ENCODE measurements at regions not wholly inside any gene's neighbourhood (a gene's known extent, or its start where the extent isn't known, plus 50 kb on each side); places are given as distances from the start of the nearest gene placed in this dataset.
"Not testable (repeated sequence)": the region's sequence is repeated elsewhere in the genome, so short reads cannot be mapped to it uniquely, and the experiment has no call there.

DNA sequence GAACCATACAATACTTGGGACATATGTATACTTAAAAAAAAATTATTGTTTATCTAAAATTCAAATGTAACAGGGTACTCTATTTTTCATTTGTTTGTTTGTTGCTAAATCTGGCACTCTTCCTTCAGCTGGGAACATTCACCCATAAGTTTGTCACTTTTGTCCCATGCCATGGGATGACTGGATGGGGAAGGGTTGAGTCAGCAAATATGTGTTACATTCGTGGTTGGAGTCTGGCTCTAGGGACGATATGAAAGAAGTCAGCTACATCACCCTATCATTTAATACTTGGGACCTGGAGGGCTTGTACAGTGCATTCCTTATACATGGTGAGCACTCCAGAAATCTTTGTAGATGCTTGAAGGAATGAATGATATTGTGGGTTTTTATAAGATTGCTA, 131.3 kb downstream of the IPO8 start:
- intact Hi-C loops (cut with DNase I; ENCODE audit: low total_unique reads): no loop called here
- DNase-seq: no peak
- no peaks in the 10 kb centered on the region for H3K4me1 ChIP-seq

GRCh38 chr12:30548203-30548602, 147.5 kb downstream of the IPO8 start:
- intact Hi-C loops (cut with DNase I; ENCODE audit: low total_unique reads): no loop called here
- peaks cover 0 to 7% (median 0%) of the 10 kb centered on the region in 3 donors for H3K9me3 ChIP-seq
- no peak for DNase-seq
- H3K4me3 ChIP-seq: no peak overlapping the region
- no peaks in the 10 kb centered on the region for H3K27me3 ChIP-seq
- H3K27ac ChIP-seq: no peak overlapping the region
- H3K4me1 ChIP-seq: no peaks in the 10 kb centered on the region
- H3K36me3 ChIP-seq: no peaks in the 10 kb centered on the region
- no peak for TF ChIP-seq CTCF (IDR thresholded peaks at IDR 0.05)

More for the DNA sequence above, 131.3 kb downstream of the IPO8 start:
- no peak overlapping the region for H3K4me3 ChIP-seq
- TF ChIP-seq CTCF (IDR thresholded peaks at IDR 0.05): no peak
- no peak overlapping the region for H3K27ac ChIP-seq
- H3K27me3 ChIP-seq: no peaks in the 10 kb centered on the region
- H3K9me3 ChIP-seq: peaks cover 0 to 6% (median 0%) of the 10 kb centered on the region in 3 donors
- no peaks in the 10 kb centered on the region for H3K36me3 ChIP-seq

GRCh38 chr12:30546121-30546520, 149.5 kb downstream of the IPO8 start:
- peaks cover 0 to 7% (median 0%) of the 10 kb centered on the region in 3 donors for H3K9me3 ChIP-seq
- no peaks in the 10 kb centered on the region for H3K27me3 ChIP-seq
- intact Hi-C loops (cut with DNase I; ENCODE audit: low total_unique reads): no loop called here
- H3K4me1 ChIP-seq: no peaks in the 10 kb centered on the region
- no peak for DNase-seq
- H3K36me3 ChIP-seq: no peaks in the 10 kb centered on the region
- no peak for TF ChIP-seq CTCF (IDR thresholded peaks at IDR 0.05)
- H3K4me3 ChIP-seq: no peak overlapping the region
- H3K27ac ChIP-seq: no peak overlapping the region

DNA sequence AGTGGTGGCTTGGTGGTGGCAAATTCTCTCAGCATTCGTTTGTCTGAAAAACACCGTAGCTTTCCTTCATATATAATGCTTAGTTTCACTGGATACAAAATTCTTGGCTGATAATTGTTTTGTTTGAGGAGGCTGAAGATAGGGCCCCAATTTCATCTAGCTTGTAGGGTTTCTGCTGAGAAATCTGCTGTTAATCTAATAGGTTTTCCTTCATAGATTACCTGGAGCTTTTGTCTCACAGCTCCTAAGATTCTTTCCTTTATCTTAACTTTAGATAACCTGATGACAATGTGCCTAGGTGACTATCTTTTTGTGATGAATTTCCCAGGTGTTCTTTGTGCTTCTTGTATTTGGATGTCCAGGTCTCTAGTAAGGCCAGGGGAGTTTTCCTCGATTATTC, 151.0 kb downstream of the IPO8 start:
- H3K4me3 ChIP-seq; H3K27me3 ChIP-seq; H3K4me1 ChIP-seq; H3K27ac ChIP-seq; H3K9me3 ChIP-seq; intact Hi-C loops (cut with DNase I; ENCODE audit: low total_unique reads); DNase-seq; H3K36me3 ChIP-seq: not testable (repeated sequence)

DNA sequence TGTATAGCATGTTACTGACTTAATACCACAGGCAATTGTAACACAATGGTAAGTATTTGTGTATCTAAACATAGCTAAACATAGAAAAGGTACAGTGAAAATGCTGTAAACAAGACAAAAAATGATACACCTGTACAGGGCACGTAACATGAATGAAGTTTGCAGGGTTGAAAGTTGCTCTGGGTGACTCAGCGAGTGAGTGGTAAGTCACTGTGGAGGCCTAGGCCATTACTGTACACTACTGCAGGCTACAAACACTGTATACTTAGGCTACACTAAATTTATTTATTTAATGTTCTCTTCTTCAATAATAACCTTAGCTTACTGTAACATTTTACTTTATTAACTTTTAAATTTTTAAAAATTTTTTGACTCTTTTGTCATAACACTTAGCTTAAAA, 158.4 kb downstream of the IPO8 start:
- Histone ChIP-seq H3K27ac (no peak overlapping the region), H3K36me3 (no peaks in the 10 kb centered on the region), H3K27me3 (no peaks in the 10 kb centered on the region), H3K4me3 (no peak overlapping the region), H3K4me1 (no peaks in the 10 kb centered on the region), H3K9me3 (peaks cover 0 to 4% (median 0%) of the 10 kb centered on the region in 3 donors)
- intact Hi-C loops (cut with DNase I; ENCODE audit: low total_unique reads): no loop called here
- no peak for TF ChIP-seq CTCF (IDR thresholded peaks at IDR 0.05)
- DNase-seq: no peak

DNA sequence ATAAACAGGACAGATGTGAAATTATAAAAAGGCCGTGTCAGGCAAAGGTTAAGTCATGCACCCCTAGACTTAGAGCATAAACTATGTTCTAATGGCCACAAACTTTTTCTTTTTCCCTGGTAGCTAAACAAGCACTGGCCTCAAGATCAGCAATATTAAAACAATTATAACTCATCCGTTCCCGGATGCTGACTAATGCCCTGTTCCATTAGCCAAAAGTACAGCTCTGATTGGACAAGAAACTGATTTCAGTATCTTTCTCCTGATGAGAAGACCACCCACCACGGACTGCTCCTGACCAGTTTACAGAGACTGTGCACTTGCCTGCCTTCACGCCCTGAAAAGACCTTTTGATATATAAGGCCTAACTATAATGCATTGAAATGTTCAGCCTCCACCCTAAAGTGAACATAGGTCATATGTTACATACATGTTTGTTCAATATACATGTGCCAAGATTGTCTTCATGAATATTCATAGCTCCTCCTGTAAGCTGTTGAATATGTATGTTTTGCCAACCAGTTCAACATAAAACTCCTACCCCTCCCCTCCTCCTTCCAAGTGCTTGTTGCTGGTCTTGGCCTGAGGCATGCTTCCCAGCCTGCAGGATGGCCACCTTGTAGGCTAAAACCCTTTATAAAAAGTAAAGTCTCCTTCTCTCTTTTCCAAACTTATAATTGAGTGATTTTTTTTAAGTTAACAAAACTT, 162.0 kb downstream of the IPO8 start:
- Histone ChIP-seq H3K9me3 (no peaks in the 10 kb centered on the region), H3K4me3 (no peak overlapping the region), H3K27ac (no peak overlapping the region), H3K36me3 (no peaks in the 10 kb centered on the region), H3K4me1 (no peaks in the 10 kb centered on the region), H3K27me3 (no peaks in the 10 kb centered on the region)
- TF ChIP-seq CTCF (IDR thresholded peaks at IDR 0.05): no peak
- intact Hi-C loops (cut with DNase I; ENCODE audit: low total_unique reads): no loop called here
- no peak for DNase-seq
